ENCODE measurements at regions not wholly inside any gene's neighbourhood (a gene's known extent, or its start where the extent isn't known, plus 50 kb on each side); places are given as distances from the start of the nearest gene placed in this dataset.

DNA sequence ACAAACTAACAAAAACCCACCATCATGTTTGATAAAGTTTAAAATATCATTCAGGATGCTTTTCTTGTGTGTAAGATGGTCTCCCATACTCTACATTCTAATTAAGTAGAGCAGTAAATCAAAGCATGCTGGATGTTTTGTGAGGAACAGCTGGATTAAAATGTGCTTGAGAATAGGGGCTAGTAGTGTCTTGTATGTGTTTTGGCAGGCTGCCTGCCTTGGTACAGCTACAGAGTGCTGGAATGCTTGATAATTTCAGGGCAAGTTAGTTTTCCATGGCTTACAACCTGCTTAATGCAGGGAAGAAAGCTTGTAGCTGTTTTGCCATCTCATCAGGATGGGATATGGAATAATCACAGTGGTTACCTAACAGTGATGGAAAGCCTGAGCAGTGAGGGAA lies 636.6 kb upstream of the MMS22L start:
- TF ChIP-seq, protein P1, sequence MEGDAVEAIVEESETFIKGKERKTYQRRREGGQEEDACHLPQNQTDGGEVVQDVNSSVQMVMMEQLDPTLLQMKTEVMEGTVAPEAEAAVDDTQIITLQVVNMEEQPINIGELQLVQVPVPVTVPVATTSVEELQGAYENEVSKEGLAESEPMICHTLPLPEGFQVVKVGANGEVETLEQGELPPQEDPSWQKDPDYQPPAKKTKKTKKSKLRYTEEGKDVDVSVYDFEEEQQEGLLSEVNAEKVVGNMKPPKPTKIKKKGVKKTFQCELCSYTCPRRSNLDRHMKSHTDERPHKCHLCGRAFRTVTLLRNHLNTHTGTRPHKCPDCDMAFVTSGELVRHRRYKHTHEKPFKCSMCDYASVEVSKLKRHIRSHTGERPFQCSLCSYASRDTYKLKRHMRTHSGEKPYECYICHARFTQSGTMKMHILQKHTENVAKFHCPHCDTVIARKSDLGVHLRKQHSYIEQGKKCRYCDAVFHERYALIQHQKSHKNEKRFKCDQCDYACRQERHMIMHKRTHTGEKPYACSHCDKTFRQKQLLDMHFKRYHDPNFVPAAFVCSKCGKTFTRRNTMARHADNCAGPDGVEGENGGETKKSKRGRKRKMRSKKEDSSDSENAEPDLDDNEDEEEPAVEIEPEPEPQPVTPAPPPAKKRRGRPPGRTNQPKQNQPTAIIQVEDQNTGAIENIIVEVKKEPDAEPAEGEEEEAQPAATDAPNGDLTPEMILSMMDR (conservative IDR thresholded peaks at IDR 0.05; ENCODE audit: low read depth, low read length) = no peak
- no peak for TF ChIP-seq EZH2 (IDR thresholded peaks at IDR 0.05; ENCODE audit: borderline replicate concordance, low read depth, low read length, poor library complexity, severe bottlenecking)
